GM21529 (cell line): ENCODE measurements at regions not wholly inside any gene's neighbourhood (a gene's known extent, or its start where the extent isn't known, plus 50 kb on each side); places are given as distances from the start of the nearest gene placed in this dataset.
A peak's percentile ranks its signal among the peaks of the same experiment; 100 is the strongest.

Experiments used
- ATAC-seq: cut with Tn5 transposase; IDR thresholded peaks from one replicate; pipeline ENCODE4 v1.9.1; 2021; ENCODE audit not compliant: unreplicated experiment

GRCh38 chr16:13856398-13856797, 63.6 kb upstream of the ERCC4 start:
- ATAC-seq = no peak

GRCh38 chr16:13856811-13857511, 63.0 kb upstream of the ERCC4 start:
- ATAC-seq = no peak

- no peak for ATAC-seq
Observed at GRCh38 chr16:13858873-13859580, 60.9 kb upstream of the ERCC4 start.

- ATAC-seq = no peak
Observed at GRCh38 chr16:13863075-13863765, 56.7 kb upstream of the ERCC4 start.

GRCh38 chr16:13864689-13865088, 55.3 kb upstream of the ERCC4 start:
- ATAC-seq = no peak

- peak; percentile 63 for ATAC-seq
Observed at GRCh38 chr16:13866073-13866472, 53.9 kb upstream of the ERCC4 start.
